SK-N-SH (cell line): ENCODE measurements at regions not wholly inside any gene's neighbourhood (a gene's known extent, or its start where the extent isn't known, plus 50 kb on each side); places are given as distances from the start of the nearest gene placed in this dataset.

Experiments
- TCF12 ChIP-seq: IDR thresholded peaks from 2 replicates; pipeline ENCODE4 v1.4.0; 2012
- TF ChIP-seq, protein P1 (sequence below): IDR thresholded peaks from 2 replicates; pipeline ENCODE4 v1.6.1; 2012; ENCODE audit warnings: mild to moderate bottlenecking, low read depth, low read length, moderate library complexity
- TF ChIP-seq, protein P2 (sequence below): fragments of 200-600 bp; sonication (generic); IDR thresholded peaks from 2 replicates; pipeline ENCODE4 v1.6.1; 2017; ENCODE audit warnings: antibody characterized with exemption, mild to moderate bottlenecking, moderate library complexity
- TF ChIP-seq, protein P3 (sequence below): IDR thresholded peaks from 2 replicates; pipeline ENCODE4 v1.4.0; 2012; ENCODE audit warnings: low read depth, borderline replicate concordance
- TF ChIP-seq, protein P4 (sequence below): IDR thresholded peaks from 2 replicates; pipeline ENCODE4 v1.4.0; 2012; ENCODE audit warnings: low read depth

DNA sequence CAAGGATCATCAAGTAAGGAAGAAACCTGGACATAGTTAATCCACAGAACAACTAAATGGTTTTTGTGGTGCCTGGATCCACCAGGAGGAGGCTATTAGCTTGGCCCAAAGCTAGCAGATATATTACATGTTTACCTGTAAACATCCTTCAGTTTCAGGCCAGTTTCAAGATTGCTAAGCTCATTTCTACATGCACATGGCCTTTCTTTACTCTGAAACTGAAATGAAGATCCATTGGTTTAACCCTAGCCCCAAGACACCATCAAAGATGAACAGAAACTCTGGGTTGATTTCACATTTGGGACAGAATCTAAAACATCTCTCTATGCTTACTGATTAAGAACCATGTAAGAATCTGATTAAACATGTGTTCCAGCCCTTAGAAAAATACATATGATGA lies 611.8 kb downstream of the TLE1 start:
- TF ChIP-seq, protein P1, sequence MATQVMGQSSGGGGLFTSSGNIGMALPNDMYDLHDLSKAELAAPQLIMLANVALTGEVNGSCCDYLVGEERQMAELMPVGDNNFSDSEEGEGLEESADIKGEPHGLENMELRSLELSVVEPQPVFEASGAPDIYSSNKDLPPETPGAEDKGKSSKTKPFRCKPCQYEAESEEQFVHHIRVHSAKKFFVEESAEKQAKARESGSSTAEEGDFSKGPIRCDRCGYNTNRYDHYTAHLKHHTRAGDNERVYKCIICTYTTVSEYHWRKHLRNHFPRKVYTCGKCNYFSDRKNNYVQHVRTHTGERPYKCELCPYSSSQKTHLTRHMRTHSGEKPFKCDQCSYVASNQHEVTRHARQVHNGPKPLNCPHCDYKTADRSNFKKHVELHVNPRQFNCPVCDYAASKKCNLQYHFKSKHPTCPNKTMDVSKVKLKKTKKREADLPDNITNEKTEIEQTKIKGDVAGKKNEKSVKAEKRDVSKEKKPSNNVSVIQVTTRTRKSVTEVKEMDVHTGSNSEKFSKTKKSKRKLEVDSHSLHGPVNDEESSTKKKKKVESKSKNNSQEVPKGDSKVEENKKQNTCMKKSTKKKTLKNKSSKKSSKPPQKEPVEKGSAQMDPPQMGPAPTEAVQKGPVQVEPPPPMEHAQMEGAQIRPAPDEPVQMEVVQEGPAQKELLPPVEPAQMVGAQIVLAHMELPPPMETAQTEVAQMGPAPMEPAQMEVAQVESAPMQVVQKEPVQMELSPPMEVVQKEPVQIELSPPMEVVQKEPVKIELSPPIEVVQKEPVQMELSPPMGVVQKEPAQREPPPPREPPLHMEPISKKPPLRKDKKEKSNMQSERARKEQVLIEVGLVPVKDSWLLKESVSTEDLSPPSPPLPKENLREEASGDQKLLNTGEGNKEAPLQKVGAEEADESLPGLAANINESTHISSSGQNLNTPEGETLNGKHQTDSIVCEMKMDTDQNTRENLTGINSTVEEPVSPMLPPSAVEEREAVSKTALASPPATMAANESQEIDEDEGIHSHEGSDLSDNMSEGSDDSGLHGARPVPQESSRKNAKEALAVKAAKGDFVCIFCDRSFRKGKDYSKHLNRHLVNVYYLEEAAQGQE, result no peak
- TF ChIP-seq, protein P2, sequence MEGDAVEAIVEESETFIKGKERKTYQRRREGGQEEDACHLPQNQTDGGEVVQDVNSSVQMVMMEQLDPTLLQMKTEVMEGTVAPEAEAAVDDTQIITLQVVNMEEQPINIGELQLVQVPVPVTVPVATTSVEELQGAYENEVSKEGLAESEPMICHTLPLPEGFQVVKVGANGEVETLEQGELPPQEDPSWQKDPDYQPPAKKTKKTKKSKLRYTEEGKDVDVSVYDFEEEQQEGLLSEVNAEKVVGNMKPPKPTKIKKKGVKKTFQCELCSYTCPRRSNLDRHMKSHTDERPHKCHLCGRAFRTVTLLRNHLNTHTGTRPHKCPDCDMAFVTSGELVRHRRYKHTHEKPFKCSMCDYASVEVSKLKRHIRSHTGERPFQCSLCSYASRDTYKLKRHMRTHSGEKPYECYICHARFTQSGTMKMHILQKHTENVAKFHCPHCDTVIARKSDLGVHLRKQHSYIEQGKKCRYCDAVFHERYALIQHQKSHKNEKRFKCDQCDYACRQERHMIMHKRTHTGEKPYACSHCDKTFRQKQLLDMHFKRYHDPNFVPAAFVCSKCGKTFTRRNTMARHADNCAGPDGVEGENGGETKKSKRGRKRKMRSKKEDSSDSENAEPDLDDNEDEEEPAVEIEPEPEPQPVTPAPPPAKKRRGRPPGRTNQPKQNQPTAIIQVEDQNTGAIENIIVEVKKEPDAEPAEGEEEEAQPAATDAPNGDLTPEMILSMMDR, result no peak
- no peak for TF ChIP-seq TCF12
- TF ChIP-seq, protein P3, sequence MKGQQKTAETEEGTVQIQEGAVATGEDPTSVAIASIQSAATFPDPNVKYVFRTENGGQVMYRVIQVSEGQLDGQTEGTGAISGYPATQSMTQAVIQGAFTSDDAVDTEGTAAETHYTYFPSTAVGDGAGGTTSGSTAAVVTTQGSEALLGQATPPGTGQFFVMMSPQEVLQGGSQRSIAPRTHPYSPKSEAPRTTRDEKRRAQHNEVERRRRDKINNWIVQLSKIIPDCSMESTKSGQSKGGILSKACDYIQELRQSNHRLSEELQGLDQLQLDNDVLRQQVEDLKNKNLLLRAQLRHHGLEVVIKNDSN, result no peak
- TF ChIP-seq, protein P4, sequence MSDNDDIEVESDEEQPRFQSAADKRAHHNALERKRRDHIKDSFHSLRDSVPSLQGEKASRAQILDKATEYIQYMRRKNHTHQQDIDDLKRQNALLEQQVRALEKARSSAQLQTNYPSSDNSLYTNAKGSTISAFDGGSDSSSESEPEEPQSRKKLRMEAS, result no peak
